OCI-LY3 (cell line): ENCODE measurements at regions not wholly inside any gene's neighbourhood (a gene's known extent, or its start where the extent isn't known, plus 50 kb on each side); places are given as distances from the start of the nearest gene placed in this dataset.

Source experiments
- H2AFZ ChIP-seq: fragments of 200-600, 300-600 bp; shearing (Covaris generic); 2 replicates; pipeline ENCODE4 v1.6.0; 2014; ENCODE audit warnings: antibody characterized with exemption, low read depth, low read length
- H3K27ac ChIP-seq: fragments of 200-600, 300-600 bp; sonication (generic); 2 replicates; pipeline ENCODE4 v1.5.1; 2014; ENCODE audit warnings: mild to moderate bottlenecking, low read length, moderate library complexity, mixed read lengths
- H3K27me3 ChIP-seq: fragments of 200-600, 300-600 bp; sonication (generic); 2 replicates; pipeline ENCODE4 v1.6.1; 2014; ENCODE audit warnings: low read depth, low read length, mixed read lengths
- H3K36me3 ChIP-seq: fragments of 200-600, 300-600 bp; sonication (generic); replicated peaks from 2 replicates; pipeline ENCODE3; 2014; ENCODE audit warnings: low read depth, low read length, mixed read lengths
- H3K4me1 ChIP-seq: fragments of 300-600, 200-600 bp; sonication (generic); 2 replicates; pipeline ENCODE4 v1.6.1; 2014; ENCODE audit warnings: low read length, mixed read lengths
- H3K4me2 ChIP-seq: fragments of 200-600, 300-600 bp; sonication (generic); 2 replicates; pipeline ENCODE4 v1.6.1; 2014; ENCODE audit warnings: low read length, mixed read lengths
- H3K4me3 ChIP-seq: fragments of 300-600, 200-600 bp; sonication (generic); 2 replicates; pipeline ENCODE4 v1.5.1; 2014; ENCODE audit warnings: antibody characterized with exemption, mild to moderate bottlenecking, low read length, moderate library complexity
- H3K79me2 ChIP-seq: fragments of 300-600, 200-600 bp; shearing (Covaris generic); 2 replicates; pipeline ENCODE4 v1.6.1; 2014; ENCODE audit warnings: mild to moderate bottlenecking, low read length, mixed read lengths
- H3K9ac ChIP-seq: fragments of 300-600, 200-600 bp; shearing (Covaris generic); 2 replicates; pipeline ENCODE4 v1.6.0; 2014; ENCODE audit warnings: mild to moderate bottlenecking, low read length, moderate library complexity
- H3K9me3 ChIP-seq: fragments of 200-600, 300-600 bp; shearing (Covaris generic); 2 replicates; pipeline ENCODE4 v1.6.1; 2014; ENCODE audit warnings: low read length, mixed read lengths; ENCODE audit not compliant: insufficient read depth
- H4K20me1 ChIP-seq: fragments of 200-600, 300-600 bp; sonication (generic); 2 replicates; pipeline ENCODE4 v1.6.1; 2016; ENCODE audit warnings: low read length, mixed read lengths; ENCODE audit not compliant: insufficient read depth
- EZH2phosphoT487 ChIP-seq: fragments of 200-600 bp; shearing (Covaris generic); IDR thresholded peaks from 2 replicates; pipeline ENCODE4 v1.6.1; 2018; ENCODE audit warnings: antibody characterized with exemption, mixed run types, low read depth
- TF ChIP-seq, protein P1 (sequence below): fragments of 200-600, 300-600 bp; sonication (generic); IDR thresholded peaks from 2 replicates; pipeline ENCODE4 v1.5.1; 2014; ENCODE audit warnings: antibody characterized with exemption, low read length, low read depth

DNA sequence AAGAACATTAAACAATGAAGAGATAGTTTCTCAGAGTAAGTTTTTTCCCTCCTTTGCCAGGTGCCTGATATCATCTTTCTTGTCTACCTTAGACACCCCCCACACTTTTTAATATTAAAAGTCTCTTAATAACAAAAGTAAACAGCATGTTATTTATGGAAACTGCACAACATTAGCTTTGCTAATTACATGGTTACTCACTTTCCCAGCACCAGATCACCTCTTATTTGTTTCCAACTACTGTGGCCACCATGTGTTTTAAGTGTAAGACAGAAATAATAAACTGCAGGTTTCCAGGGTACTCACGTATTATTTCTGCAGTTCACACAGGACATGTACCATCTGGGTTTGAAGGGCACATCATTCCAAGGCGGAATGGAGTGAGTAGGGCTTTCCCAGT is 125.0 kb downstream of the TRMT11 start:
- Histone ChIP-seq H3K4me3 (no peak overlapping the region), H3K4me1 (no peaks in the 10 kb centered on the region), H2AFZ (no peak overlapping the region), H3K9ac (no peak overlapping the region), H3K27ac (no peak overlapping the region), H4K20me1 (no peaks in the 10 kb centered on the region), H3K4me2 (no peak overlapping the region), H3K9me3 (no peaks in the 10 kb centered on the region), H3K27me3 (no peaks in the 10 kb centered on the region), H3K36me3 (no peaks in the 10 kb centered on the region), H3K79me2 (no peaks in the 10 kb centered on the region)
- TF ChIP-seq, protein P1, sequence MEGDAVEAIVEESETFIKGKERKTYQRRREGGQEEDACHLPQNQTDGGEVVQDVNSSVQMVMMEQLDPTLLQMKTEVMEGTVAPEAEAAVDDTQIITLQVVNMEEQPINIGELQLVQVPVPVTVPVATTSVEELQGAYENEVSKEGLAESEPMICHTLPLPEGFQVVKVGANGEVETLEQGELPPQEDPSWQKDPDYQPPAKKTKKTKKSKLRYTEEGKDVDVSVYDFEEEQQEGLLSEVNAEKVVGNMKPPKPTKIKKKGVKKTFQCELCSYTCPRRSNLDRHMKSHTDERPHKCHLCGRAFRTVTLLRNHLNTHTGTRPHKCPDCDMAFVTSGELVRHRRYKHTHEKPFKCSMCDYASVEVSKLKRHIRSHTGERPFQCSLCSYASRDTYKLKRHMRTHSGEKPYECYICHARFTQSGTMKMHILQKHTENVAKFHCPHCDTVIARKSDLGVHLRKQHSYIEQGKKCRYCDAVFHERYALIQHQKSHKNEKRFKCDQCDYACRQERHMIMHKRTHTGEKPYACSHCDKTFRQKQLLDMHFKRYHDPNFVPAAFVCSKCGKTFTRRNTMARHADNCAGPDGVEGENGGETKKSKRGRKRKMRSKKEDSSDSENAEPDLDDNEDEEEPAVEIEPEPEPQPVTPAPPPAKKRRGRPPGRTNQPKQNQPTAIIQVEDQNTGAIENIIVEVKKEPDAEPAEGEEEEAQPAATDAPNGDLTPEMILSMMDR = no peak
- no peak for TF ChIP-seq EZH2phosphoT487

DNA sequence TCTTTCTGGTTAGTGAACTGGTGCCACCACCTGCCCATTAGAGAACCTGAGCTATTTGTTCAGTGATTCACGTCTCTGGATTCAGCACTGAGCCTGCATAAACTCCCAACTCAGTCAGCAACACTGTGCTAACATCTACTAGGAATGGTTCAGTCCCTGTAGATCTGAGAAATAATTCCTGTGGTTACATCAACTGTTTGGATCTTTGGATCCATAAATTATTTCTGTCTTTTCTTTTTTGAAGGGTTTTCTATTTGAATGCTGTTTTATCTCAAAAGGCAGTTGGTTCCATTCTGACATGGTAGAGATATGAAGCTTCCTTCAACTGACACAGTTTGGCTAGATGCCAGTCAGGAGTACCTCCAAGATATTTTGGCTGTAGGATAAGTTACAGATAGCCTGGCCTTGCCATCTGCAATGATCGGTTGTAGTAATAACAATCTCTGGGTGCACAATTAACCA is 125.9 kb downstream of the TRMT11 start:
- H3K27me3 ChIP-seq = no peaks in the 10 kb centered on the region
- no peaks in the 10 kb centered on the region for H3K36me3 ChIP-seq
- no peaks in the 10 kb centered on the region for H3K9me3 ChIP-seq
- H3K79me2 ChIP-seq = no peaks in the 10 kb centered on the region
- H3K4me3 ChIP-seq = no peak overlapping the region
- H3K4me1 ChIP-seq = no peaks in the 10 kb centered on the region
- no peak overlapping the region for H3K4me2 ChIP-seq
- H3K9ac ChIP-seq = no peak overlapping the region
- H2AFZ ChIP-seq = no peak overlapping the region
- TF ChIP-seq, protein P1 = no peak
- TF ChIP-seq EZH2phosphoT487 = no peak
- no peaks in the 10 kb centered on the region for H4K20me1 ChIP-seq
- no peak overlapping the region for H3K27ac ChIP-seq

DNA sequence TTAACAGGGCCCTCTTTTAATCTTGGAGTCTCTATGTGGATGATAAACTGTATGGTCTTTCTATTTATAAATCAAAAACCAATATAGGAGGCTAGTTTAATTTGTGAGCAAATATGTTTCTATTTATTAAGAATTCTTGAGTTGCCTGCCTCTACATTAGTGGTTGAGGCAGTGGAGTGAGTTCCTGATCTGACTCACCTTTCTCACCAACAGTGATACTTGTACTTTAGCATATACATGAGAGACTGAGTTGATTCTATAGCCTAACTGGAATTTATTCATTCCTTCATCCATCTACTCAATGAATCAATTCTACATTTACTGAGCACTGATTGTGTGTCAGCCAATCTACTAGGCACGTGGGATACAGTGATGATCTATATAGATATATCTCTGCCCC is 126.9 kb downstream of the TRMT11 start:
- TF ChIP-seq, protein P1 = no peak
- no peak for TF ChIP-seq EZH2phosphoT487
- no peaks in the 10 kb centered on the region for H3K4me1 ChIP-seq
- no peaks in the 10 kb centered on the region for H4K20me1 ChIP-seq
- H2AFZ ChIP-seq = no peak overlapping the region
- H3K4me2 ChIP-seq = no peak overlapping the region
- H3K4me3 ChIP-seq = no peak overlapping the region
- no peak overlapping the region for H3K9ac ChIP-seq
- H3K9me3 ChIP-seq = no peaks in the 10 kb centered on the region
- H3K27ac ChIP-seq = no peak overlapping the region
- no peaks in the 10 kb centered on the region for H3K79me2 ChIP-seq
- no peaks in the 10 kb centered on the region for H3K36me3 ChIP-seq
- no peaks in the 10 kb centered on the region for H3K27me3 ChIP-seq

DNA sequence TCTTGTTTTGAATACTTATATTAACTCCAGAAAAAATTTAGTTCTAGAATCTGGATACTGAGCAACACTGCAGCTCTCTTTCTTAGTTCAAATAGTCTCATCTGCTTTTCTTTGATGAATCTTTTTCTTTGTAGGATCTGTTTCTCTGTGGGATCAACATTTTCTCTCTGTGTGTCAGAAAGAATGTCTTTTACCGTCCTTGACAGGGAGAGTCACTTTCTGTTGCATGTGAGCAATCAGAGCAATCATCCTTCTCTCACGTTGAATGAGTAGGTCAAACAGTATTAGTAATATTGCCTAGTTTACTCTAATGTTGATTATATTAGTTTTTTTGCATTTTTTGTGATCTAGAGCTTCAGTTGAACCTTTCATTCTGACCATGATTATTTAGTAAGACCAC is 130.9 kb downstream of the TRMT11 start:
- Histone ChIP-seq H3K9me3 (no peaks in the 10 kb centered on the region), H3K36me3 (no peaks in the 10 kb centered on the region), H4K20me1 (no peaks in the 10 kb centered on the region), H3K27me3 (no peaks in the 10 kb centered on the region), H2AFZ (no peak overlapping the region), H3K9ac (no peak overlapping the region), H3K4me3 (no peak overlapping the region), H3K27ac (no peak overlapping the region), H3K4me2 (no peak overlapping the region), H3K79me2 (no peaks in the 10 kb centered on the region), H3K4me1 (no peaks in the 10 kb centered on the region)
- no peak for TF ChIP-seq EZH2phosphoT487
- TF ChIP-seq, protein P1 = no peak
